Suppressor macrophage treated with lipopolysaccharide for 1 hour (primary cell): ENCODE measurements at regions not wholly inside any gene's neighbourhood (a gene's known extent, or its start where the extent isn't known, plus 50 kb on each side); places are given as distances from the start of the nearest gene placed in this dataset.

ENCODE experiments used
- DNase-seq, 3 donors: peaks; one replicate each; pipeline ENCODE4 v3.0.0-alpha.2; 2020 to 2022

GRCh38 chr5:27652505-27652904, 614.1 kb upstream of the CDH9 start:
- DNase-seq = no peak

GRCh38 chr5:27639005-27639612, 600.7 kb upstream of the CDH9 start:
- no peak for DNase-seq

GRCh38 chr5:27619982-27620381, 581.6 kb upstream of the CDH9 start:
- no peak for DNase-seq

GRCh38 chr5:27612161-27612560, 573.8 kb upstream of the CDH9 start:
- no peak for DNase-seq

- DNase-seq = no peak
These were observed 570.6 kb upstream of the CDH9 start for GRCh38 chr5:27608992-27609391.

GRCh38 chr5:27598576-27598975, 560.2 kb upstream of the CDH9 start:
- no peak for DNase-seq

- no peak for DNase-seq
These were observed 555.8 kb upstream of the CDH9 start for GRCh38 chr5:27594141-27594540.

- DNase-seq = no peak
These were observed 553.8 kb upstream of the CDH9 start for GRCh38 chr5:27592231-27592630.

- no peak for DNase-seq
These were observed 552.1 kb upstream of the CDH9 start for GRCh38 chr5:27590503-27590902.

GRCh38 chr5:27578279-27578678, 539.9 kb upstream of the CDH9 start:
- no peak for DNase-seq

- no peak for DNase-seq
These were observed 533.3 kb upstream of the CDH9 start for GRCh38 chr5:27571681-27572080.

GRCh38 chr5:27568811-27569210, 530.4 kb upstream of the CDH9 start:
- DNase-seq = no peak

GRCh38 chr5:27561408-27561807, 523.0 kb upstream of the CDH9 start:
- no peak for DNase-seq

GRCh38 chr5:27548484-27548883, 510.1 kb upstream of the CDH9 start:
- DNase-seq = no peak

GRCh38 chr5:27535031-27535557, 496.7 kb upstream of the CDH9 start:
- no peak for DNase-seq

GRCh38 chr5:27532305-27532704, 493.9 kb upstream of the CDH9 start:
- no peak for DNase-seq

- no peak for DNase-seq
These were observed 486.1 kb upstream of the CDH9 start for GRCh38 chr5:27524515-27524914.

- no peak for DNase-seq
These were observed 485.2 kb upstream of the CDH9 start for GRCh38 chr5:27523629-27524028.

GRCh38 chr5:27516437-27516836, 478.1 kb upstream of the CDH9 start:
- peak in 2 of 3 donors; percentile 10 to 28 for DNase-seq

- no peak for DNase-seq
These were observed 472.7 kb upstream of the CDH9 start for GRCh38 chr5:27511061-27511460.

- DNase-seq = no peak
These were observed 465.4 kb upstream of the CDH9 start for GRCh38 chr5:27503813-27504212.

GRCh38 chr5:27502236-27502635, 463.9 kb upstream of the CDH9 start:
- no peak for DNase-seq

- DNase-seq = no peak
These were observed 459.1 kb upstream of the CDH9 start for GRCh38 chr5:27497491-27497890.

- DNase-seq = no peak
These were observed 456.5 kb upstream of the CDH9 start for GRCh38 chr5:27494887-27495286.

GRCh38 chr5:27491746-27492439, 453.5 kb upstream of the CDH9 start:
- DNase-seq = no peak
